SKM-1 (cell line): ENCODE measurements at regions not wholly inside any gene's neighbourhood (a gene's known extent, or its start where the extent isn't known, plus 50 kb on each side); places are given as distances from the start of the nearest gene placed in this dataset.
A peak's percentile ranks its signal among the peaks of the same experiment; 100 is the strongest.

Source experiments
- DNase-seq: peaks from one replicate; lab custom pipeline; 2025; ENCODE audit not compliant: unreplicated experiment; lab: John Stamatoyannopoulos, UW

GRCh38 chr11:123305601-123306375 is 110.7 kb upstream of the CLMP start:
- no peak for DNase-seq

- DNase-seq, result no peak
These were observed 109.9 kb upstream of the CLMP start for GRCh38 chr11:123304828-123305466.

GRCh38 chr11:123303924-123304323 is 108.9 kb upstream of the CLMP start:
- DNase-seq, result no peak

- no peak for DNase-seq
These were observed 107.7 kb upstream of the CLMP start for GRCh38 chr11:123302751-123303195.

- DNase-seq, result peak; percentile 61
These were observed 106.8 kb upstream of the CLMP start for GRCh38 chr11:123301696-123302400.

- DNase-seq, result peak; percentile 61
These were observed 106.1 kb upstream of the CLMP start for GRCh38 chr11:123301013-123301591.

GRCh38 chr11:123299721-123300120 is 104.7 kb upstream of the CLMP start:
- DNase-seq, result no peak

GRCh38 chr11:123298488-123299447 is 103.7 kb upstream of the CLMP start:
- no peak for DNase-seq

GRCh38 chr11:123292647-123293046 is 97.6 kb upstream of the CLMP start:
- no peak for DNase-seq

GRCh38 chr11:123291201-123291869 is 96.3 kb upstream of the CLMP start:
- DNase-seq, result no peak

- DNase-seq, result no peak
These were observed 91.7 kb upstream of the CLMP start for GRCh38 chr11:123286761-123287160.

- no peak for DNase-seq
These were observed 91.2 kb upstream of the CLMP start for GRCh38 chr11:123286255-123286654.

- no peak for DNase-seq
These were observed 89.4 kb upstream of the CLMP start for GRCh38 chr11:123284454-123284853.

- no peak for DNase-seq
These were observed 87.5 kb upstream of the CLMP start for GRCh38 chr11:123282597-123282996.

GRCh38 chr11:123273616-123274015 is 78.6 kb upstream of the CLMP start:
- no peak for DNase-seq

- DNase-seq, result no peak
These were observed 77.5 kb upstream of the CLMP start for GRCh38 chr11:123272565-123272964.

- DNase-seq, result no peak
These were observed 73.1 kb upstream of the CLMP start for GRCh38 chr11:123268156-123268555.

- no peak for DNase-seq
These were observed 70.9 kb upstream of the CLMP start for GRCh38 chr11:123265951-123266350.

GRCh38 chr11:123264431-123264780 is 69.4 kb upstream of the CLMP start:
- DNase-seq, result no peak
